ENCODE measurements at regions not wholly inside any gene's neighbourhood (a gene's known extent, or its start where the extent isn't known, plus 50 kb on each side); places are given as distances from the start of the nearest gene placed in this dataset.

- Histone ChIP-seq H3K4me1 (ENCODE audit: control insufficient read depth, extremely low read depth, insufficient read depth, low read length) (no peaks in the 10 kb centered on the region), H3K9me1 (ENCODE audit: control insufficient read depth, extremely low read depth, insufficient read depth, low read length) (no peaks in the 10 kb centered on the region), H3K4me3 (ENCODE audit: control insufficient read depth in 2 of 3, extremely low read depth in 1 of 3, insufficient read depth in 2 of 3, low read depth in 1 of 3, low read length in 3 of 3) (no peak overlapping the region), H3K27me3 (ENCODE audit: control insufficient read depth, extremely low read depth, insufficient read depth, low read length) (peaks cover 3% of the 10 kb centered on the region), H3K9ac (ENCODE audit: control insufficient read depth, extremely low read depth, insufficient read depth, low read length) (no peak overlapping the region), H3K36me3 (ENCODE audit: control insufficient read depth in 2 of 2, extremely low read depth in 1 of 2, insufficient read depth in 2 of 2, low read length in 2 of 2) (no peaks in the 10 kb centered on the region), H2AFZ (ENCODE audit: control insufficient read depth, low read length) (no peak overlapping the region), H3K79me2 (ENCODE audit: control insufficient read depth, insufficient read depth, low read length) (no peaks in the 10 kb centered on the region), H3K9me3 (ENCODE audit: control insufficient read depth, low read depth, low read length) (no peaks in the 10 kb centered on the region), H3K4me2 (ENCODE audit: control insufficient read depth, extremely low read depth, insufficient read depth, low read depth, low read length) (no peak overlapping the region), H4K20me1 (ENCODE audit: control insufficient read depth, extremely low read depth, insufficient read depth, low read length) (no peaks in the 10 kb centered on the region), H3K27ac (ENCODE audit: control insufficient read depth, insufficient read depth, low read length) (no peak overlapping the region)
- FAIRE-seq, result no peak
- no peak for DNase-seq (ENCODE audit: low read depth, low spot score)
- dilution Hi-C loops (cut with MboI; ENCODE audit: extremely low pct_ligation_motif_present, low sequenced_read_pairs), result no loop called here
- no peak for TF ChIP-seq EZH2 (IDR thresholded peaks at IDR 0.05; ENCODE audit: low read length)
These were observed 136.5 kb downstream of the SPTSSA start for GRCh38 chr14:34325493-34325892.

GRCh38 chr14:34324363-34324795, 137.7 kb downstream of the SPTSSA start:
- dilution Hi-C loops (cut with MboI; ENCODE audit: extremely low pct_ligation_motif_present, low sequenced_read_pairs), result loop anchor here (25.0 kb wide), 1 partner anchor 1737 kb away; no protein-coding TSS in a partner anchor
- no peak for DNase-seq (ENCODE audit: low read depth, low spot score)

More at GRCh38 chr14:34324363-34324795, 137.7 kb downstream of the SPTSSA start:
- Histone ChIP-seq H3K4me3 (ENCODE audit: control insufficient read depth in 2 of 3, extremely low read depth in 1 of 3, insufficient read depth in 2 of 3, low read depth in 1 of 3, low read length in 3 of 3) (no peak overlapping the region), H3K27me3 (ENCODE audit: control insufficient read depth, extremely low read depth, insufficient read depth, low read length) (peaks cover 3% of the 10 kb centered on the region), H3K36me3 (ENCODE audit: control insufficient read depth in 2 of 2, extremely low read depth in 1 of 2, insufficient read depth in 2 of 2, low read length in 2 of 2) (no peaks in the 10 kb centered on the region), H3K9me1 (ENCODE audit: control insufficient read depth, extremely low read depth, insufficient read depth, low read length) (no peaks in the 10 kb centered on the region), H2AFZ (ENCODE audit: control insufficient read depth, low read length) (no peak overlapping the region), H3K27ac (ENCODE audit: control insufficient read depth, insufficient read depth, low read length) (no peak overlapping the region), H3K9me3 (ENCODE audit: control insufficient read depth, low read depth, low read length) (no peaks in the 10 kb centered on the region), H3K79me2 (ENCODE audit: control insufficient read depth, insufficient read depth, low read length) (no peaks in the 10 kb centered on the region), H3K4me2 (ENCODE audit: control insufficient read depth, extremely low read depth, insufficient read depth, low read depth, low read length) (no peak overlapping the region), H3K4me1 (ENCODE audit: control insufficient read depth, extremely low read depth, insufficient read depth, low read length) (no peaks in the 10 kb centered on the region), H4K20me1 (ENCODE audit: control insufficient read depth, extremely low read depth, insufficient read depth, low read length) (no peaks in the 10 kb centered on the region), H3K9ac (ENCODE audit: control insufficient read depth, extremely low read depth, insufficient read depth, low read length) (no peak overlapping the region)
- FAIRE-seq, result peak; percentile 36
- peak in 2 of 3 experiments; percentile 53 to 56 for TF ChIP-seq CTCF (optimal IDR thresholded peaks at IDR 0.05 in 1 of 3, IDR thresholded peaks at IDR 0.05 in 1 of 3, conservative IDR thresholded peaks at IDR 0.05 in 1 of 3; ENCODE audit: extremely low read depth in 1 of 3, insufficient read depth in 2 of 3, low read length in 3 of 3)
- no peak for TF ChIP-seq EZH2 (IDR thresholded peaks at IDR 0.05; ENCODE audit: low read length)

Data from keratinocyte (primary cell).